K562 (cell line): ENCODE measurements at regions not wholly inside any gene's neighbourhood (a gene's known extent, or its start where the extent isn't known, plus 50 kb on each side); places are given as distances from the start of the nearest gene placed in this dataset.

Source experiments
- ELF4 ChIP-seq: fragments of 450-650 bp; formaldehyde crosslinking; IDR thresholded peaks from 2 replicates; pipeline ENCODE4 v1.4.0; 2022; ENCODE audit warnings: missing genetic modification characterization
- NR3C1 ChIP-seq: sonication (generic); formaldehyde crosslinking; IDR thresholded peaks from 2 replicates; pipeline ENCODE4 v1.8.1; 2022; ENCODE audit warnings: missing genetic modification reagents

DNA sequence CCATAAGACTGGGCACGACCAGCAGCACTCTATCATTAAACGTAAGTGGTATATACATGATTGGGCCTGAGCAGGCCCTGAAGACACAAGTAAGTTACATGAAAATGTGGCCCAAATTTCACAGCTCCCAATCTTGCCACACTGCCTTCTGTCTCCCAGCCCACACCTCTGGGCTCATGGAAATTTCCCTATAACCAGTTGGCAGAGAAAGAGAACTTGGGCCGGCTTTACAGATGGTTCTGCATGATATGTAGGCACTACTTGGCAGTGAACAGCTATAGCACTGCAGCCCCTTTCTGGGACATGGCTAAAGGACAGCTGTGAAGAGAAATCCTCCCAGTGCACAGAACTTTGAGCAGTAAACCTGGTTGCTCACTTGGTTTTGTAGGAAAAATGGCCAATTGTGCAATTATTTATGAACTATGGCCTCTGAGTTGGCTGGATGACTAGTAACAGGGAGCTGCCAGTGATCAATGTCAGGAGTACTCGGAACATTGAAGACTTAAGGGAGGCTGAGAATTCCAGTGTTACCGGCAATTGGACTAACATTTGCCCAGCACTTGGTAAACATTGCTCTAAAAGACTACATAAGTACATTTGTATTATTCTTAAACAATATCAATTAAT is 1006.6 kb upstream of the LRRN3 start:
- TF ChIP-seq NR3C1 (CRISPR knock-in tag) (no peak), ELF4 (no peak)
